ENCODE measurements at regions not wholly inside any gene's neighbourhood (a gene's known extent, or its start where the extent isn't known, plus 50 kb on each side); places are given as distances from the start of the nearest gene placed in this dataset.
"Not testable (repeated sequence)": the region's sequence is repeated elsewhere in the genome, so short reads cannot be mapped to it uniquely, and the experiment has no call there.

- no peak for DNase-seq
Measured at GRCh38 chr3:165513715-165514701, 317.8 kb upstream of the SLITRK3 start.

GRCh38 chr3:165507576-165507975, 311.4 kb upstream of the SLITRK3 start:
- DNase-seq, result no peak

- no peak for DNase-seq
Measured at GRCh38 chr3:165507060-165507459, 310.9 kb upstream of the SLITRK3 start.

GRCh38 chr3:165505657-165506056, 309.5 kb upstream of the SLITRK3 start:
- DNase-seq, result no peak

GRCh38 chr3:165504554-165504953, 308.4 kb upstream of the SLITRK3 start:
- DNase-seq, result no peak

- DNase-seq, result no peak
Measured at GRCh38 chr3:165503825-165504224, 307.6 kb upstream of the SLITRK3 start.

- DNase-seq, result no peak
Measured at GRCh38 chr3:165503346-165503745, 307.2 kb upstream of the SLITRK3 start.

GRCh38 chr3:165502707-165503106, 306.5 kb upstream of the SLITRK3 start:
- DNase-seq, result no peak

GRCh38 chr3:165498742-165499141, 302.6 kb upstream of the SLITRK3 start:
- DNase-seq, result not testable (repeated sequence)

- no peak for DNase-seq
Measured at GRCh38 chr3:165491487-165491886, 295.3 kb upstream of the SLITRK3 start.

GRCh38 chr3:165476399-165477060, 280.3 kb upstream of the SLITRK3 start:
- no peak for DNase-seq

GRCh38 chr3:165466856-165467255, 270.7 kb upstream of the SLITRK3 start:
- DNase-seq, result no peak

GRCh38 chr3:165464736-165465135, 268.6 kb upstream of the SLITRK3 start:
- no peak for DNase-seq

- no peak for DNase-seq
Measured at GRCh38 chr3:165463531-165463930, 267.3 kb upstream of the SLITRK3 start.

- no peak for DNase-seq
Measured at GRCh38 chr3:165462636-165463334, 266.6 kb upstream of the SLITRK3 start.

- no peak for DNase-seq
Measured at GRCh38 chr3:165459924-165460835, 264.0 kb upstream of the SLITRK3 start.

GRCh38 chr3:165459111-165459510, 262.9 kb upstream of the SLITRK3 start:
- DNase-seq, result no peak

GRCh38 chr3:165457096-165457495, 260.9 kb upstream of the SLITRK3 start:
- no peak for DNase-seq

GRCh38 chr3:165455793-165456192, 259.6 kb upstream of the SLITRK3 start:
- no peak for DNase-seq

- DNase-seq, result no peak
Measured at GRCh38 chr3:165455360-165455759, 259.2 kb upstream of the SLITRK3 start.

- DNase-seq, result no peak
Measured at GRCh38 chr3:165451371-165452070, 255.3 kb upstream of the SLITRK3 start.

- no peak for DNase-seq
Measured at GRCh38 chr3:165446555-165446954, 250.4 kb upstream of the SLITRK3 start.

All from NCI-H2081 treated with DMSO at 0.1 percent for 48 hours (cell line).